NT2/D1 (cell line): ENCODE measurements at regions not wholly inside any gene's neighbourhood (a gene's known extent, or its start where the extent isn't known, plus 50 kb on each side); places are given as distances from the start of the nearest gene placed in this dataset.

Experiments
- DNase-seq: peaks from one replicate; pipeline ENCODE4 v3.0.0-alpha.2; 2011; ENCODE audit warnings: low read depth, low spot score
- H3K27me3 ChIP-seq: 2 replicates; pipeline ENCODE4 v1.6.0; 2011; ENCODE audit warnings: mild to moderate bottlenecking; ENCODE audit not compliant: insufficient read length, insufficient read depth
- H3K36me3 ChIP-seq: 2 replicates; pipeline ENCODE4 v1.6.1; 2011; ENCODE audit warnings: mild to moderate bottlenecking, low read length, mixed read lengths; ENCODE audit not compliant: insufficient read depth, insufficient read length
- H3K4me1 ChIP-seq: 2 replicates; pipeline ENCODE4 v1.5.1; 2011; ENCODE audit not compliant: insufficient read depth, insufficient read length
- H3K4me3 ChIP-seq: 2 replicates; pipeline ENCODE4 v1.5.1; 2011; ENCODE audit warnings: low read depth; ENCODE audit not compliant: insufficient read length
- H3K9ac ChIP-seq: 2 replicates; pipeline ENCODE4 v1.6.0; 2011; ENCODE audit warnings: low read depth; ENCODE audit not compliant: insufficient read length
- H3K9me3 ChIP-seq: 2 replicates; pipeline ENCODE4 v1.5.1; 2011; ENCODE audit warnings: mild to moderate bottlenecking, low read length; ENCODE audit not compliant: insufficient read depth
- SUZ12 ChIP-seq: IDR thresholded peaks from 2 replicates; pipeline ENCODE4 v1.6.1; 2011; ENCODE audit not compliant: insufficient read length, insufficient read depth; ENCODE audit errors: extremely low read depth
- YY1 ChIP-seq: IDR thresholded peaks from 2 replicates; pipeline ENCODE4 v1.6.1; 2011; ENCODE audit not compliant: insufficient read length, insufficient read depth
- ZNF274 ChIP-seq: IDR thresholded peaks from 2 replicates; pipeline ENCODE4 v1.6.1; 2011; ENCODE audit warnings: mild to moderate bottlenecking, low read depth, low read length

DNA sequence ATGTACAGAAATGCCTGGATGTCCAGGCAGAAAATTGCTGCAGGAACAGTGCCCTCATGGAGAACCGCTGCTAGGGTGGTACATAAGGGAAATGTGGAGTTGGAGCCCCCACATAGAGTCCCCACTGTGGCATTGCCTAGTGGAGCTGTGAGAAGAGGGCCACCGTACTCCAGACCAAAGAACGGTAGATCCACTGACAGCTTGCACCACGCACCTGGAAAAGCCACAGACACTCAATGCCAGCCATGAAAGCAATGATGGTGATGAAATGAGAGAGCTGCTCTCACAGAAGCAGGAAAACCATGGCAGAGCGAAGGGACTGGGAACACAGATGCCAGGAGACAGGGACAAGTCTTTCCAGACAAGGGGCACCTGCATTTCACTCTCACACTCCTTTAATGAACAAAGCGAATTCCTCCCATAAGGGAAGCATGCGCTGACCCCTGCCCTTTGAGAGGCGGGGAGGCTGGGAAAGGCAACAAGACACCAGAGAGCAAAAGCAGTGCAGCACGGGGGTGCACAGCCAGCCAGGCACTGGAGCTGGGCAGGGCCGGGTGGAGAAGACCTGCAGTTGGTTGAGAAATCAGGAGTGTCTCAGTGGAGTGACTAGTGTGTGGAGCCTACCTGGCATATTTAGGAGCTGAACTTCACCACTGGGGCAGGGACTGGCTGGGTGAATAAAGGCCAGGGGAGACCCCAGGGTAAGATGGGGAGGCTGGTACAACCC, 1025.2 kb downstream of the TBC1D22A start:
- Histone ChIP-seq H3K9ac (no peak overlapping the region), H3K4me1 (no peaks in the 10 kb centered on the region), H3K4me3 (no peak overlapping the region), H3K9me3 (peaks cover 15% of the 10 kb centered on the region; the same call in 1 of the 2 replicates), H3K36me3 (no peaks in the 10 kb centered on the region), H3K27me3 (no peaks in the 10 kb centered on the region)
- no peak for DNase-seq
- TF ChIP-seq YY1 (no peak), ZNF274 (no peak), SUZ12 (no peak)

DNA sequence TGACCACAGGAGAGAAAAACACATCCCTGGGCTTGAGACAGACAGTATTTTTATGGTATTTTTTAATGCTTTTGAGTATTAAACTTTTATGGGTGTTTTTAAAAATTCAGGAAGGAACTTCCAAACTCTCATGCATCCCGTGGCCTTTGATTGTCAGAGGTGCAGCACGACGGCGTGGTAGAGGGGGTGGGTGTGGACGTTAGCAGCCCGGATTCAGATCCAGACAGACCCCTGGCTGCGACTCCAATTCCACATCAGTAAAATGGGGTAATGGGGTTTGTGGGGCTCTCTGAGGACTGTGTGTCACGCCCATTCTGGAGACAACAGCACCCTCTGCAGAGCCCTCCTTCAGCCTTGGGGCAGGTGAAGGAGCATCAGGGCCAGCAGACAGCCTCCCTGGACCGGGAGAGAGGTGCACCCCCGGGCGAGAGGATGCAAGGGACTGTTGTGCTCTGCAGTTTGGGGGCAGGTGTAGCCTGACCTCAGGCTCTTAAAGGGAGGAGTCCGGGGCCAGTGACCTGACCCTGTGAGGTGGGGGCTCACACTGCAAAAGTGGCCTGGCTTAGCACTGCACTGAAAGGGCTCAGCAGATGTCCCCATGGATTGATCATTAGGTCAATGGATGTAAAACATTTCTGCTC, 1024.3 kb downstream of the TBC1D22A start:
- Histone ChIP-seq H3K36me3 (no peaks in the 10 kb centered on the region), H3K4me1 (no peaks in the 10 kb centered on the region), H3K27me3 (no peaks in the 10 kb centered on the region), H3K9me3 (peaks cover 15% of the 10 kb centered on the region; the same call in 1 of the 2 replicates), H3K4me3 (no peak overlapping the region), H3K9ac (no peak overlapping the region)
- TF ChIP-seq ZNF274 (no peak), YY1 (no peak), SUZ12 (no peak)
- no peak for DNase-seq

DNA sequence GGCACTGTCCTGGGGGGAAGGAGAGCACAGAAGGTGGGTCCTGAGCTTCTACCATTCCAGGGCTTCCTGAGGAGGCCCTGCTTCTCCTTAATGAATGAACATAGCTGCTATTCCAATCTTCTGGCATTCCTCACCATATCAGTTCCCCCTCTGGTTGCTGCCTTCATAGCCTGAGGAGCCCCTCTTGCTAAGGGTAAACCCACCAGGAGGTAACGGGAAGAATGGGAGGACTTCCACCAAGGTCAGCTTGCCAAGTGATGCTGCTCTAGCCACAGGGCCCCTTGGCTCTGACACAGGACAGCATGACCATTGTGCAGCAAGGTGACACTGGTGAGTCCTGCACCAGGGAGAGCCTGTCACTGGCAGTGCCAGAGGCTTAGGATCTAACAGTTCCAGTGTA, 1022.5 kb downstream of the TBC1D22A start:
- H3K9ac ChIP-seq = no peak overlapping the region
- TF ChIP-seq SUZ12 (no peak), YY1 (no peak), ZNF274 (no peak)
- no peaks in the 10 kb centered on the region for H3K4me1 ChIP-seq
- no peak for DNase-seq
- H3K27me3 ChIP-seq = no peaks in the 10 kb centered on the region
- H3K36me3 ChIP-seq = no peaks in the 10 kb centered on the region
- H3K9me3 ChIP-seq = peaks cover 15% of the 10 kb centered on the region; the same call in 1 of the 2 replicates
- H3K4me3 ChIP-seq = no peak overlapping the region

DNA sequence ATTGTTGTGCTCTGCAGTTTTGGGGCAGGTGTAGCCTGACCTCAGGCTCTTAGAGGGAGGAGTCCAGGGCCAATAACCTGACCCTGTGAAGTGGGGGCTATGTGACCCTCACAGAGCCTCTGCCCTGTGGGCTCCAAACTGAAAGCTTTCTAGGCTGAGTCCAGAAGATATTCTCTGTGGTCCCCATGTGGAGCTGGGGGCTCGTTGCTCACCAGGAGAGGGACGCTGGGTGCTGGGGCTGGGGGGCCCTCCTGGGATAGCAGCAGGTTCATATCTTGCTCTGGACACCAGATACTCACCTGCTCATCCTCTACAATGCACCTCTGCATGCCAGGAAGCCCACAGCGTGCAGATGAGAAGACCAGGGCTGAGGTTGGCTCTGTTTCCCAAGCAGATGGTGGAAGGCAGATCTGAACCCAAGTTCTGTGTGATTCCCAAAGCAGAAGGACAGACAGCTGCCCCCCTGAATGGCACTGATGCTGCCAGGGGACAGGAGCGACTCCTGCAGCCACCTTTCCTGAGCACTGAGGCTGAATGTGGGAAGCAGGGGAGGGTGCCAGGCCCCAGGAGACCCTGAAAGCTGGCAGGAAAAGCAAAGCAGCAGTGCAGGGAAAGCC, 1022.0 kb downstream of the TBC1D22A start:
- Histone ChIP-seq H3K9me3 (peaks cover 15% of the 10 kb centered on the region; the same call in 1 of the 2 replicates), H3K27me3 (no peaks in the 10 kb centered on the region), H3K36me3 (no peaks in the 10 kb centered on the region), H3K4me1 (no peaks in the 10 kb centered on the region), H3K9ac (no peak overlapping the region), H3K4me3 (no peak overlapping the region)
- TF ChIP-seq YY1 (no peak), ZNF274 (no peak), SUZ12 (no peak)
- no peak for DNase-seq

DNA sequence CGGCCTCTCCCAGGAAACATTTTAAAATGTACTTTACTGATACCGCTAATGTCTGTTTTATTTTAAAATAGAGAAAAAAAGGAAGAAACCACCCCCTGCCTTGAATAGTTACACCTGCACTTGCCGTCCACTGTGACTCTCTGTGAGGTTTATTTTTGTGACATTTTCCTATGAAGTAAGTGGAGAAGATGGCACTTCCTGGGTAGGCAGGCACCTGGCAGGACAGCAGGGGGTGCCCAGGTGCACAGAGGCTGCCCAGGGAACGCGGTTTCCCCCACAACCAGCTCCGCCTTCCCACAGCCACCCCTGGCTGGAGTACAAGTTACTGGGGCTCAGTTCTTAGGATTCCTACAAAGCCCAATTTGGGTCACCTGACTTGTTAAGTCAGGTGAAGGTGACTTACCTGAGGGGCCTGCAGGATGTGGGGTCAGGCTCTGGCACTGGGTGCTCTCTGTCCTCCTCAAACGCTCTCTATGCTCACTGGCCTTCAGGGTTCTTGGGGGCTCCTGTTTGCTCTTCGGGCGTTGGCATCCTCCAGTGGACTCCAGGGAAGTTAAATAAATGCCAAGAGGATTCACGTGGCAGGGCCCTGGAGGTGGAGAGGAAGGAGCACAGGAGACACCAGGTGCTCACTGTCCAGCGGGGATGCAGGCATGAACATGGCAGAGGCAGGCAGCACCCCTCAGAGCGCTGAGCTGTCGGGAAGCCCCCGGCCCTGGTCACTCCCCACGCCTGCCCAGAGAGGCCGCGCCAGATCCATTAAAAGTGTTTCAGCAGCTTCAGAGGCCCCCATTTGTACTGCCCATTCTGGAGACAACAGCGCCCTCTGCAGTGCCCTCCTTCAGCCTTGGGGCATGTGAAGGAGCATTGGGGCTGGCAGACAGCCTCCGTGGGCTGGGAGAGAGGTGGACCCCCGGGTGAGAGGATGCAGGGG, 1021.2 kb downstream of the TBC1D22A start:
- Histone ChIP-seq H3K36me3 (no peaks in the 10 kb centered on the region), H3K9me3 (peaks cover 15% of the 10 kb centered on the region; the same call in 1 of the 2 replicates), H3K9ac (no peak overlapping the region), H3K27me3 (no peaks in the 10 kb centered on the region), H3K4me3 (no peak overlapping the region), H3K4me1 (no peaks in the 10 kb centered on the region)
- no peak for TF ChIP-seq SUZ12
- no peak for TF ChIP-seq ZNF274
- no peak for TF ChIP-seq YY1
- DNase-seq = no peak

DNA sequence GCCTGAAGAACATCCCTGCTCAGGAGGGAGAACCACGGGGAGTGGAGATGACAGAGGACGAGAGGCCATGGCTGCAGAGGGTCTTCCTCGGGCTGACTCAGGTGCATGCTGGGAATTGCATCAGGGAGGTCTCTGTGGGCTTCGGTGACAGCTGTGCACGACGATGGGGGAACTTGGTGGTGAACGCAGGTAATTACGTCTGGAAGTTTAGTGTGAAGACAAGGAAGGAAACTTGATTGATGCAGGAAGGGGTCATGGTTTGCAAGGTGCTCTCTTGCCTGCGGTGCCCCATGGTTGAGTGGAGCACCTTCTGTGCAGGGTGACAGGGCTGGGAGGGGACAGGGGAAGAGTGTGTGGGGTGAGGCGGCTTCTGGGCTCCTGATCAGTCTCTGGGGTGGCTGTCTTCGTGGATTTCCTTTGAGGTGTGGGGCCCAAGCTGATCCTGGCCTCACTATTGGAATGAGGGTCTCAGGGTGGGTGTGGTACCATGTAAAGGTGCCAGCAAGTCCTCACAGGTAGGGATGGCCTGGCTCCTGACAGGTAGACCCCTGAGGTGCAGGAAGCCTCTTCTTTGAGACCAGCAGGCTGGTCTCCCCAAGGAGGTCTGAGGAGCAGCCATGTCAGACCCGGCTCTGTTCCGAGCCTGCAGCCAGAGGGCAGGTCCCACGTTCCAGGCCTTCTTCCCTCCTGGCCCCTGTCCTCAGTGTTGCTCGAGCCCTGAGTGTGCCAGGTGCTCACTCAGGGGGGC, 1020.1 kb downstream of the TBC1D22A start:
- H3K9me3 ChIP-seq = peaks cover 15% of the 10 kb centered on the region; the same call in 1 of the 2 replicates
- DNase-seq = no peak
- no peak for TF ChIP-seq YY1
- no peak for TF ChIP-seq ZNF274
- TF ChIP-seq SUZ12 = no peak
- H3K36me3 ChIP-seq = no peaks in the 10 kb centered on the region
- H3K9ac ChIP-seq = no peak overlapping the region
- no peaks in the 10 kb centered on the region for H3K4me1 ChIP-seq
- H3K4me3 ChIP-seq = no peak overlapping the region
- no peaks in the 10 kb centered on the region for H3K27me3 ChIP-seq
